ENCODE measurements at regions not wholly inside any gene's neighbourhood (a gene's known extent, or its start where the extent isn't known, plus 50 kb on each side); places are given as distances from the start of the nearest gene placed in this dataset.

DNA sequence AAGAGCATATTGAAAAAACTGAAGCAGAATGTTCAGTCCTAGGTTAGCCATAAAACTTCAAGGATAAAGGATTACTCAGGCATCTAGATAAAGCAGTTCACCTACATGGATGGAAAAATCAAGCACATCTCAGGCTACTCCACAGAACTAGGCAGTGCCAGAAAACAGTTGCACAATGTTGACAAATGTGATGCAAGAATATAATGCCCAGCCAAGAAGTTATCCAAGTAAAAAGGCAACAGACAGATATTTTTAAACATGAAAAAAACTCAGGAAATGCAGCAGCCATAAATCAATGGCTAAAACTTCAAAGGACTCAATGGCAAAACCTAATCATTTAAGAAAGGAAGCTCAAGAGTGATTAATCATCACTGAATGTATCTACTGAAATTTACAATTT, 456.0 kb upstream of the FAM241A start:
- peak; percentile 84 for DNase-seq (ENCODE audit: low read depth)

DNA sequence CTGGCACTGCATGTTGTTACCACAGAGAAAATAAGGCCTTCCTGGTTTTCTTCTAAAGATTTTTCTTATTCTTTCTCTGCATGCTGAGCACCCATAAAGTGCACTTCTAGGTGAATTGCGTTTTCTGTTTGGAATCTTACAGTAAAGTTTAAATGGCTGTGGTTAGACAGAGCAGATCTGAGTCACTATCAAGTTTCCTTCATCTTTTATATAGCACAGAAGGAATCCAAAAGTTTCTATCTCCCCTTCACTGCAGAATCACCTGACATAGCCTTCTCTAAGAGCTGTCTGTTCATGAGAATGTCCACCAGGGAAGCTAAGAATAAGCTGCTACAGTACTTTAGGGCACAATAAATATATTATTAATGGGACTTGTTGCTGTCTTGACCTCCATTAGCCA, 455.5 kb upstream of the FAM241A start:
- no peak overlapping the region for H3K4me3 ChIP-seq (ENCODE audit: control insufficient read depth, low read depth, low read length)
- DNase-seq (ENCODE audit: low read depth): peak; percentile 21
- TF ChIP-seq, protein P1, sequence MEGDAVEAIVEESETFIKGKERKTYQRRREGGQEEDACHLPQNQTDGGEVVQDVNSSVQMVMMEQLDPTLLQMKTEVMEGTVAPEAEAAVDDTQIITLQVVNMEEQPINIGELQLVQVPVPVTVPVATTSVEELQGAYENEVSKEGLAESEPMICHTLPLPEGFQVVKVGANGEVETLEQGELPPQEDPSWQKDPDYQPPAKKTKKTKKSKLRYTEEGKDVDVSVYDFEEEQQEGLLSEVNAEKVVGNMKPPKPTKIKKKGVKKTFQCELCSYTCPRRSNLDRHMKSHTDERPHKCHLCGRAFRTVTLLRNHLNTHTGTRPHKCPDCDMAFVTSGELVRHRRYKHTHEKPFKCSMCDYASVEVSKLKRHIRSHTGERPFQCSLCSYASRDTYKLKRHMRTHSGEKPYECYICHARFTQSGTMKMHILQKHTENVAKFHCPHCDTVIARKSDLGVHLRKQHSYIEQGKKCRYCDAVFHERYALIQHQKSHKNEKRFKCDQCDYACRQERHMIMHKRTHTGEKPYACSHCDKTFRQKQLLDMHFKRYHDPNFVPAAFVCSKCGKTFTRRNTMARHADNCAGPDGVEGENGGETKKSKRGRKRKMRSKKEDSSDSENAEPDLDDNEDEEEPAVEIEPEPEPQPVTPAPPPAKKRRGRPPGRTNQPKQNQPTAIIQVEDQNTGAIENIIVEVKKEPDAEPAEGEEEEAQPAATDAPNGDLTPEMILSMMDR (conservative IDR thresholded peaks at IDR 0.05; ENCODE audit: control insufficient read depth, insufficient read depth, low read depth, low read length): no peak

More for the DNA sequence above, 456.0 kb upstream of the FAM241A start:
- TF ChIP-seq, protein P1 (conservative IDR thresholded peaks at IDR 0.05; ENCODE audit: control insufficient read depth, insufficient read depth, low read depth, low read length): no peak
- H3K4me3 ChIP-seq (ENCODE audit: control insufficient read depth, low read depth, low read length): no peak overlapping the region

DNA sequence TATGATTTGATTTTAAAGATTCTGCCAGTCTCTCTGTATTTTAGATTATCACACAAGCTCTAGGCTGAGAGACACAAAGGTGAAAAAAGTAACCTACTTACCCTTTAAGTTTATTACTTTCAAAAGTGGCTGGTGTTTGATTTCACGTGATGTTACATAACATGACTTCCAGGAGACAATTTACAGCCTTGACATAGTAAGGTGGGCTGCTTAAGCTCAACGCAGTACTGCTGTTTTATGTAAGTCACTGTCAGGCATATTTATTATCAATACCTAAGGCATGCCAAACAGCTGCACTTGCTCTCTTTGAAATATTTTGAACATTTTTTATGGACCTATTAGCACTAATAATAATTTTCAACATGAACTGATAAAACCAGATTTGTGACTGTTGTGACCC, 451.5 kb upstream of the FAM241A start:
- TF ChIP-seq, protein P1 (conservative IDR thresholded peaks at IDR 0.05; ENCODE audit: control insufficient read depth, insufficient read depth, low read depth, low read length): no peak
- no peak for DNase-seq (ENCODE audit: low read depth)
- H3K4me3 ChIP-seq (ENCODE audit: control insufficient read depth, low read depth, low read length): no peak overlapping the region

DNA sequence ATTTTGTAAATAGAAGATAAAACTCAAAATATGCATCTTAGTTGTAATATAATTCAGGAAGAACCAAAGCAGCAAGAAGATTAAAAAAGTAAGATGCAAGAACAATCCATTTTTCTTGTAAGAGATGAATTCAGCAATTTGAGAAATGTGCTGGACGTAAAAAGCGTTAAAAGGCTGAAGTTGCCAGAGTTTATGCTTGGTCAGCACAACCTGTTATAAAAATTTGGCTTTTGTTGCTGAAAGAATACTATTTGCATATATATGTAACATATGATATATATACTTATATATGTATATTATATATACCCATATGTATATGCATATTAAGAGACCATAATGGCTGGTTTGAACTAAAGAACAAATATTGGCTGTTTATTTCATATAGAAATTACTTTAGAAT, 449.6 kb upstream of the FAM241A start:
- no peak overlapping the region for H3K4me3 ChIP-seq (ENCODE audit: control insufficient read depth, low read depth, low read length)
- DNase-seq (ENCODE audit: low read depth): no peak
- TF ChIP-seq, protein P1 (conservative IDR thresholded peaks at IDR 0.05; ENCODE audit: control insufficient read depth, insufficient read depth, low read depth, low read length): no peak

DNA sequence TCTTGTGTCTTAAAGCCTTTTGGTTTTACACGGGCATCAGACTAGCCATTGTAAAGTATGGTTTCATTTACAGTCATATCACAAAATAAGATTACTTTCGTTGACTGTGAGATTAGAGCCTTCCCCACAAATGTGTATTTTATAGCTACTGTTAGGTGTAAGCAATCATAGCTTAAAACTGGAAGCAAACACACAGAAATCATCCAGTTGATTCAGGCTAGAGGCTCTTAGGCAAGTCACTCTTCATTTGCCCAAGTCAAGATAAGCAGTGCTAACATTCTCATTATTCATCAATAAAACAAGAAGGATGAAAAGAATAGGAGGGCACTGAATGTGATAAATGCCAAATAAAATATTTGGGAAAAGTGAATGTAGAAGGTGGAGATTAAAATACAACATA, 448.7 kb upstream of the FAM241A start:
- DNase-seq (ENCODE audit: low read depth): no peak
- no peak overlapping the region for H3K4me3 ChIP-seq (ENCODE audit: control insufficient read depth, low read depth, low read length)
- TF ChIP-seq, protein P1 (conservative IDR thresholded peaks at IDR 0.05; ENCODE audit: control insufficient read depth, insufficient read depth, low read depth, low read length): no peak

DNA sequence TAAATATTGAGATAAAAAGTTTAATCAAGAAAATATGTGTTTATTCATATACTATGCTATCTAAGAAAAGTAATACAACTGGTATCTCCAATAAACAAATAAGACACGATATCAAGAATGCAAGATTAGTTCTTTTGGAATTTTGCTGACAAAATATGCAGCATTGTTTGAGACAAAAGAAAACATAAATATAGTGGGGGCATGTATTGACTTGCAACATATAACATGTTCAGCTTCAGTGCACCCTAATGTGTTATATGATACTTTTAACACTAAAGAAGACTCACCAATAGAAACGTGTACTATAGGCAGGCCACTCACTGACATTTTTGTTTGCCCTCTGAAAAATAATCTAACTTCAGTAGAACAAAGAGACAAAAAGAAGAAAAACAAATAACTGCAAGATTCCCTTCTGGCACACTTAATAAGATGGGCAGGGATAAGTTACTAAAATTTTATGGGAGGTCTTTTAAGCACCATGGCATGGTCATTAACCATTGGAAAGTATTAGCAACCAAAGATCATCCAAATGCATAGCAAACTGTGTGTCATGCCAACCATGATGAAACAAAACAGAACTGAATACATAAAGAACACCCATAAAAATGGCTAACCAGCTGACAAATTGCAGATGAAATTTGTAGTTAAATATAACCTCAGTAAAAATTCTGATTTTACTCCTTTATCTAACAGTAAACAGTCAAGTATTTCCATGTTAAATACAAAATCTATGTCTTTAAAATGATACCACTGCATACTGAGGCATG, 447.9 kb upstream of the FAM241A start:
- TF ChIP-seq, protein P1 (conservative IDR thresholded peaks at IDR 0.05; ENCODE audit: control insufficient read depth, insufficient read depth, low read depth, low read length): no peak

More for the DNA sequence above, 447.9 kb upstream of the FAM241A start:
- DNase-seq (ENCODE audit: low read depth): no peak
- H3K4me3 ChIP-seq (ENCODE audit: control insufficient read depth, low read depth, low read length): no peak overlapping the region

Measured in fibroblast of mammary gland (primary cell).